ENCODE measurements at regions not wholly inside any gene's neighbourhood (a gene's known extent, or its start where the extent isn't known, plus 50 kb on each side); places are given as distances from the start of the nearest gene placed in this dataset.

DNA sequence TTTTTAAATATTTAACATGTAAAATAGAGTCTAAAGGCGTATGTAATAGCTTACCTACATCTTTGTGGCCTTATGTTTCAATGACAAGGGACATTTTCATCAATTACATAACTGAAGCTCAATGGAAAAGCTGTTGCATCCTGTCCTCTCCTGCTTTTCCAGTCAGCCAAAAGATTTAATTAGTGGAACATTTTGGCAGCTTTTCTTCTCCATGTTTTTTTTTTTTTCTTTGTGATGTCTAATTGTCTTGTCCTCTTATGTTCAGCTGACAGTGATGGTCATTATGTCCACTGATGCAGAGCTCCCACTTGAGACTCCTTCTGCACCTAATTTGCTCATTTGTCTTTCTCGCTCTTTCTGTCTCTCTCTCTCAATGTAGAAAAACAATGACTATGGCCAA is 422.2 kb downstream of the GABRG1 start:
- TF ChIP-seq CTCF (IDR thresholded peaks at IDR 0.05): no peak
- TF ChIP-seq POLR2A (IDR thresholded peaks at IDR 0.05): no peak
- intact Hi-C loops (cut with DNase I; ENCODE audit: low total_unique reads): no loop called here
- Histone ChIP-seq H3K4me1 (no peaks in the 10 kb centered on the region), H3K27me3 (no peaks in the 10 kb centered on the region), H3K9me3 (no peaks in the 10 kb centered on the region), H3K27ac (no peak overlapping the region), H3K4me3 (no peak overlapping the region), H3K36me3 (no peaks in the 10 kb centered on the region)
- DNase-seq: no peak

- Histone ChIP-seq H3K9me3 (no peaks in the 10 kb centered on the region), H3K27ac (no peak overlapping the region), H3K36me3 (no peaks in the 10 kb centered on the region), H3K27me3 (no peaks in the 10 kb centered on the region), H3K4me3 (no peak overlapping the region), H3K4me1 (no peaks in the 10 kb centered on the region)
- TF ChIP-seq CTCF (IDR thresholded peaks at IDR 0.05) (no peak), POLR2A (IDR thresholded peaks at IDR 0.05) (no peak)
- intact Hi-C loops (cut with DNase I; ENCODE audit: low total_unique reads): no loop called here
- no peak for DNase-seq
These were observed 430.1 kb downstream of the GABRG1 start for GRCh38 chr4:45693746-45694145.

DNA sequence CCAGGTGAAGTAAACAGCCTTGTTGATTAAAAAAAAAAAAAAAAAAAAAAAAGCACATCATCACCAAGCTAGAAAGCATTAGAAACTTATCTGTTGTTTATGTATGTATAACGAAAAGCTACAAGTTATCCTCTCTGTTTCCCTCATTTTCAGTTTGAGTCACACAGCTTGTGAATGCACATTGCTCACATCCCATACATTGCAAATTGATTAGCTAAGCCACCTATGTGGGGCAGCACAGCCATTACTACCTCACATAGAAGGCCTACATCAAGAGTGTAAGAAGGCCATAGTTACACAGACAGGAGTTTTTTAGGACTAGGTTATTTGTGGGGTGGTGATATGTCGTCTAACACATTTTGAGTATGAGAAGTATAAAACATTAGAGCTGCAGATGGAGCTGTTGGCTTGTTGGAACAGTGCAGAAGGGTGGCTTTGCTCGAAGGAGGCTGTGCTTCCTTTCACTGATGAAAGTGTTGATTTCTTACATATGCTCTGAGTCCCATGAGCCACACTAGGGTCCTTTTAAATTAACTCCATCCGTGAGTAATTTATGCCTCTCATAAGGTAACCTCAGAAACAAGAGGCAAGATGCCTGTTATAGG is 431.6 kb downstream of the GABRG1 start:
- no peaks in the 10 kb centered on the region for H3K27me3 ChIP-seq
- no peak overlapping the region for H3K27ac ChIP-seq
- H3K4me1 ChIP-seq: no peaks in the 10 kb centered on the region
- H3K4me3 ChIP-seq: no peak overlapping the region
- TF ChIP-seq POLR2A (IDR thresholded peaks at IDR 0.05) (no peak), CTCF (IDR thresholded peaks at IDR 0.05) (no peak)
- intact Hi-C loops (cut with DNase I; ENCODE audit: low total_unique reads): no loop called here
- H3K36me3 ChIP-seq: no peaks in the 10 kb centered on the region
- no peaks in the 10 kb centered on the region for H3K9me3 ChIP-seq
- DNase-seq: no peak

DNA sequence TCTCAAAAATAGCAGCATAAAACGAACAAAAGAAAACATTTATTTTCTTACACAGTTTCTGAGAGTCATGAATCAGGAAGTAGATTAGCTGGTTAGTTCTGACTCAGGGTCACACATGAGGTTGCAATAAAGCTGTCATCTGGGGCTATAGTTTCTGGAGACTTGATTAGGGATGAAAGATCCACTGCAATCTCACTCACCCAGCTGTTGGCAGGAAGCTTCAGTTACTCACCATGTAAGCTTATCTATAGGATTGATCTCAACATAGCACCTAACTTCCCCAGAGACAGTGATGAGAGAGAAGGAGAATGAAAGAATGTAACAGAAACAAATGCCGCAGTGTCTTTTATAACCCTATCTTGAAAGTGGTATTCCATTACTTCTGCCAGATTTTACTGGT is 435.5 kb downstream of the GABRG1 start:
- Histone ChIP-seq H3K27me3 (no peaks in the 10 kb centered on the region), H3K36me3 (no peaks in the 10 kb centered on the region), H3K4me1 (no peaks in the 10 kb centered on the region), H3K4me3 (no peak overlapping the region), H3K27ac (no peak overlapping the region), H3K9me3 (no peaks in the 10 kb centered on the region)
- TF ChIP-seq CTCF (IDR thresholded peaks at IDR 0.05): no peak
- TF ChIP-seq POLR2A (IDR thresholded peaks at IDR 0.05): no peak
- DNase-seq: no peak
- intact Hi-C loops (cut with DNase I; ENCODE audit: low total_unique reads): no loop called here

- DNase-seq: no peak
These were observed 444.4 kb downstream of the GABRG1 start for GRCh38 chr4:45679411-45679810.

More at GRCh38 chr4:45679411-45679810, 444.4 kb downstream of the GABRG1 start:
- TF ChIP-seq CTCF (IDR thresholded peaks at IDR 0.05): no peak
- no peak for TF ChIP-seq POLR2A (IDR thresholded peaks at IDR 0.05)
- H3K36me3 ChIP-seq: no peaks in the 10 kb centered on the region
- H3K4me1 ChIP-seq: no peaks in the 10 kb centered on the region
- H3K4me3 ChIP-seq: no peak overlapping the region
- no peaks in the 10 kb centered on the region for H3K9me3 ChIP-seq
- intact Hi-C loops (cut with DNase I; ENCODE audit: low total_unique reads): no loop called here
- H3K27me3 ChIP-seq: no peaks in the 10 kb centered on the region
- no peak overlapping the region for H3K27ac ChIP-seq

All from uterus (tissue), 3 donors.